GM12873 (cell line): ENCODE measurements at regions not wholly inside any gene's neighbourhood (a gene's known extent, or its start where the extent isn't known, plus 50 kb on each side); places are given as distances from the start of the nearest gene placed in this dataset.

Source experiments
- TF ChIP-seq, protein P1 (sequence below): IDR thresholded peaks from 2 replicates; pipeline ENCODE4 v1.5.1; 2012; ENCODE audit warnings: low read depth, mild to moderate bottlenecking, moderate library complexity, low read length, control low read depth; ENCODE audit not compliant: insufficient read depth; ENCODE audit errors: missing control alignments

DNA sequence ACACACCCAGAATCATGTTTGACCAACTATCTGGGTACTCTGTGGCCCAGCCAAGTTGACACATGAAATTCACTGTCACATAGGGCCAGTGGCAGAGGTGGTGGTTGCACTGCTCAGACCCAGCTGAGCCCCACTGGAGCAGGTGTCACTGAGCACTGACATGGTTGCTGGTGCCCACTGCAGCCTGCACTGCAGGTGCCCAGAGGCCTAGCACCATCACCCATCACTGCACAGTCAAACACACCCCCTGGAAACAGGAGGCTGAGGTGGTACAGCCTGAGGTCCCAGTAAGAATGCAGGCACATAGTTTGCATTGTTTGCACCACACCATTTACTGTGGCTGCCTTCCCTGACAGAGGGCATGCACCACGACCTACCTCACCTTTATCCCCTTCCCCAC lies 278.7 kb upstream of the MGAT5 start:
- TF ChIP-seq, protein P1, sequence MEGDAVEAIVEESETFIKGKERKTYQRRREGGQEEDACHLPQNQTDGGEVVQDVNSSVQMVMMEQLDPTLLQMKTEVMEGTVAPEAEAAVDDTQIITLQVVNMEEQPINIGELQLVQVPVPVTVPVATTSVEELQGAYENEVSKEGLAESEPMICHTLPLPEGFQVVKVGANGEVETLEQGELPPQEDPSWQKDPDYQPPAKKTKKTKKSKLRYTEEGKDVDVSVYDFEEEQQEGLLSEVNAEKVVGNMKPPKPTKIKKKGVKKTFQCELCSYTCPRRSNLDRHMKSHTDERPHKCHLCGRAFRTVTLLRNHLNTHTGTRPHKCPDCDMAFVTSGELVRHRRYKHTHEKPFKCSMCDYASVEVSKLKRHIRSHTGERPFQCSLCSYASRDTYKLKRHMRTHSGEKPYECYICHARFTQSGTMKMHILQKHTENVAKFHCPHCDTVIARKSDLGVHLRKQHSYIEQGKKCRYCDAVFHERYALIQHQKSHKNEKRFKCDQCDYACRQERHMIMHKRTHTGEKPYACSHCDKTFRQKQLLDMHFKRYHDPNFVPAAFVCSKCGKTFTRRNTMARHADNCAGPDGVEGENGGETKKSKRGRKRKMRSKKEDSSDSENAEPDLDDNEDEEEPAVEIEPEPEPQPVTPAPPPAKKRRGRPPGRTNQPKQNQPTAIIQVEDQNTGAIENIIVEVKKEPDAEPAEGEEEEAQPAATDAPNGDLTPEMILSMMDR: no peak

DNA sequence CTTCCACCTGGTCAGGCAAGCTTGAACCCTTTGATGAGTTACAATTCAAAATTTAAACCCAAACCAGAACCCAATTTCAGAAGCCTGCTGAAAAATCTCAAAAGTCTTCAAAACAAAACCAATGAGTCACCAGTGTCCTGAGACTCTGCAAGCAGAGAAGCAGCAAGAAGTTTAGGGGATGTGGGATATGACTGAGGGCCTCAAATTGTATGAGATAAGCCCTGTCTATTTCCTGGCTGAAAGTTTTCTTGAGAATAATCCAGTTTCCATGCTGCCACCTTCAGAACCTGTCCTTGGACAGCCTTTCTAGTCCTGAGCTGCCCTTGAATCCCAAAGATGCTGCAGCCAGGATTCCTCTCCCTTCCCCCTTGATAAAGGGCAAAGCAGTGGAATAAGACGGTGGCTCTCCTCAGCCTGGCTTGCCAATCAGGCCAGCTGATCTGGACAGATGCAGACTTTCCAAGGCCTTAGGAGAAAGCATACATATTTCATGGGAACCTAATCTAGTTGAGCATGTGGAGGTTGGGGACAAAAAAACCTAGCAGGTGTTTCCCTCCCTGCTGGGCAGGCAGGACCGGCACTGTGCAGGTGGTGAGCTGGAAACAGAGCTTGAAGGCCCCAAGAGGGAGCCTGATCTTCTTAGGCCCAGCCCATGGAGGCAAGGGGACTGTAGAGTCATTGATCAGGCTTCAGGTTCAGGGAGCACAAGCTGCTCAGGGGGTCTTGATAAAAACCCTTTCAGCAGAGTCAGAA lies 278.0 kb upstream of the MGAT5 start:
- TF ChIP-seq, protein P1: no peak

DNA sequence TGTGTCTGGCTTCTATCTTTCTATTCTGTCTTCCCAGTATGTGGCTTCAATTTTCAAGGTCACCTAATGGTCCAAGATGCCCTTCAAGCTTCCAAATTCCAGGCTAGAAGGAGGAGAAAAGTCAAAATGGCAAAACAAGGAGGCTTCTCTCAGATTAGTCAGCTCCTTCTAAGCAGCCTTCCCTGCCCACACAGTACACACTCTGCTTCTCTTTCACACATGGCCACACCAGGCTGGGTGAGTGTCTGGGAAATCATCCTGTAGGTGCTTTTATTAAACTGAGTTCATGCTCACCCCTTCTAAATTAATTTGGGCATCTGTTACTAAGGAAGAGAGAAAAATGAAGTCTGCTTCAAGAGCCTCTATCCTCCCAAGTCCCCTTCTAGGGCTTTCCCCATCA lies 277.2 kb upstream of the MGAT5 start:
- TF ChIP-seq, protein P1: no peak

DNA sequence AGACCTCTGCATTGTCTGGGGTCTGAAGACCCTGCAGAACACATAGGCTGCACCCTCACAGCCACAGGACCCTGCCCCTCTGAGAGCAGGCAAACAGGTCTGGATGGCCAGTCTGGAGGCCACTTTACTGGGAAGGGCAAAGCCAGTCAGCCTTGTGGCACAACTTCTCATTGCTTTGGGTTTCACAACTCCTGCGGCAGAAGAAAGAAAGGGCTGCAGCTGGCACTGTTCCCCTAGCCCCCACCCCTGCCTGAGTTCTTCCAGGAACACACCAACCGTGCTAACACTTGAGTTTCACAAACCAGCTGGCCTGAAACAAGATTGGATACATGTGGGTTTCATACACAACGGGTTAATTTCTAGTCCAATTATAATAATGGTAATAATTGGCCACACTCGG lies 276.5 kb upstream of the MGAT5 start:
- TF ChIP-seq, protein P1: no peak

DNA sequence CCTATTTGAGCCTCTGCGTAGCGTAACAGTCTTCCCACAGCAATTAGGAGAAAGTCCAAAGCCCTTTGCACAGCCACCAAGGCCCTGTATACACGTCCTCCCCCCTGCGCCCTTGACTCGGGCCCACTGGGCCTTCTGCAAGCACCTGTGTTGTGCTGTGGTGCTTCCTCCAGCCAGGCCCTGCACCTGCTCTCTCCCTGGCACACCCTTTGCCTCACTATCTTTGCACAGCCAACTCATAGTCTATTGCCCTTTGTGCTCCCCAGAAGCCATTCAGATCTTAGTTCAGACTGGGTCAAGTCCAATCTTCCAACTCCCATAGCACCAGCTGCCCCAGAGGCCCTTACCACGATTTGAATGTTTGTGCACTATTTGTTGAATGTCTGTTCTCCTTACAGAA lies 271.6 kb upstream of the MGAT5 start:
- TF ChIP-seq, protein P1: no peak

DNA sequence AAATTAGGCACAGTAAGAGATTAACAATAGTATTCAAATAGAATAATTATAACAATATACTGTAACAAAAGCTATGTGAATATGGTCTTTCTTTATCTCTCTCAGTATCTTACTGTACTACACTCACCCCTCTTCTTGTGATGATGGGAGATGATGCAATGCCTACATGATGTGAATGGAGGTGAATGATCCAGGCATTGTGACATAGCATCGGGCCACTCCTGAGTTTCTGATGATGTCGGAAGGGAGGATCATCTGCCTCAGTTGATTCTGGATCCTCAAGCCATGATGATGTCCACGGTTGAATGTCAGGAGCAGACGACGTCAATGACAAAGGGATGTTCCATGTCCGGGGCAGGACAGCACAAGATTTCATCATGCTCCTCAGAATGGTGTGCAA lies 268.3 kb upstream of the MGAT5 start:
- TF ChIP-seq, protein P1: no peak

DNA sequence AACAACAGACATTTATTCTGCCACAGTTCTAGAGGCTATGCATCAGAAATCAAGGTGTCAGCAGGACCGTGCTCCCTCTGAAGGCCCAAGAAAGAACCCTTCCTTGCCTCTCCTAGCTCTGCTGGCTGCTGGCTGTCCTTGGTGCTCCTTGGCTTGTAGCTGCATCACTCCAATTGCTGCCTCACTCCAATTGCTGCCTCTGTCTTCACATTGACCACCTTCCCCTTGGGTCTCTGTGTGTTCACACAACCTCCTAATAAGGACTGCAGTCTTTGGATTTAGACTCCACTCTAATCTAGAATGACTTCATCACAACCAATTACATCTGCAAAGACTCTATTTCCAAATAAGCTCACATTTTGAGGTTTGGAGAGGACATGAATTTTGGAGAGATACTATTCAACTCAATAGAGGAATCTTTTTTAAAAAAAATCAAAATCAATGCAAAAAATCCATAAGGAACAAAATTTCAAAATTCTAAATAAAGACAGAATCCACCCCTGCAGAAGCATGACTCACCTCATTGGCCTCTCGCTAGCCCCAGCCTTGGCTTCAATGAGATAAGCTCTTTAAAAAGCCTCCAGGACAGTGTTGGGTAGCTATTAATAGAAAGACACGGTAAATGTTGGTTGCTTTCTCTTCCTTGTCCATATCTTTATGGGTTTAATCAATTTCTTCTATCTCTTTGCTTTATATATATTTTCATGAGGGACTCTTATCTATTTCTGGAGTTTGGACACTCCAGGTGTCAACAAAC lies 267.6 kb upstream of the MGAT5 start:
- TF ChIP-seq, protein P1: no peak
